H7 (cell line): ENCODE measurements at regions not wholly inside any gene's neighbourhood (a gene's known extent, or its start where the extent isn't known, plus 50 kb on each side); places are given as distances from the start of the nearest gene placed in this dataset.

ENCODE experiments used
- DNase-seq: peaks from one replicate; pipeline ENCODE4 v3.0.0; 2012
- H3K27me3 ChIP-seq: 2 replicates; pipeline ENCODE4 v1.6.0; 2011; ENCODE audit warnings: mild to moderate bottlenecking, low read length; ENCODE audit not compliant: control insufficient read depth, insufficient read depth
- H3K36me3 ChIP-seq: replicated peaks from 2 replicates; pipeline ENCODE4 v1.5.1; 2011; ENCODE audit warnings: low read length; ENCODE audit not compliant: control insufficient read depth, insufficient read depth
- H3K4me3 ChIP-seq: 2 replicates; pipeline ENCODE4 v1.5.1; 2011; ENCODE audit warnings: low read depth, mild to moderate bottlenecking, control low read depth, low read length, moderate library complexity; ENCODE audit not compliant: insufficient read depth

DNA sequence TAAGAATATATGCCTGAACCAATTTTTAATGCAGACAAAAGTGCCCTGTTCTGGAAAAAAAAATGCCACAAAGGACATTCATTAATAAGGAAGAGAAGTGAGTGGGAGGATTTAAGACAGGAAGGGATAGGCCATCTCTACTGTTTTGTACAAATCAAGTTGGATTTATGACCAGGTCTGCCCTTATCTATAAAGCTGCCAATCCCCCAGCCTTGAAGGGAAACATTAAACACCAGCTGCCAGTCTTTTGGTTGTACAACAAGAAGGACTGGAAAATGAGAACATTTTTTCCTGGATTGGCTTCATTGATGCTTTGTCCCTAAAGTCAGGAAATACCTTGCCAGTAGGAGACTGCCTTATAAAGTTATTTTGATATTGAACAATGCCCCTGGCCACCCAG lies 444.0 kb downstream of the NPHP4 start:
- DNase-seq: no peak
- H3K4me3 ChIP-seq: no peak overlapping the region

DNA sequence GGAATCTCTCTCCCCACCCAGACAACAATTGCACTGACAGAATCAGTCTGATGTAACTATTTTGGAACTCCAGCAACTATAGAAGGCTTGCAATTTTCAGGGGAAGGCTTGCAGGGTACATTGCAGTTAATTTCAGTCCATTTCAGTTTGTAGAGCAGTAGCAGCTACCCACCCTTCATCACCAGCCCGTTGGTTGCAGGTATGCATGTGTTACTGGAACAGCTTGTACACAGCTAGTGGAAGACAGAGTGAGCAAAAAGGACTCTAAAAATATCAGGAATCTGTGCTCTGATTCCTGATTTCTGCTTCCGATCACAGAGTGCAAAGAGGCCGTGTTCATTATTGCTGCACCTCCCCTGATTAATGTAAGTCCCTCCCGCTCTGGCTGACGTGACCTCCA lies 449.0 kb downstream of the NPHP4 start:
- Histone ChIP-seq H3K27me3 (no peaks in the 10 kb centered on the region), H3K4me3 (no peak overlapping the region), H3K36me3 (no peaks in the 10 kb centered on the region)
- DNase-seq: no peak

More for the DNA sequence above, 444.0 kb downstream of the NPHP4 start:
- H3K27me3 ChIP-seq: no peaks in the 10 kb centered on the region
- H3K36me3 ChIP-seq: no peaks in the 10 kb centered on the region

DNA sequence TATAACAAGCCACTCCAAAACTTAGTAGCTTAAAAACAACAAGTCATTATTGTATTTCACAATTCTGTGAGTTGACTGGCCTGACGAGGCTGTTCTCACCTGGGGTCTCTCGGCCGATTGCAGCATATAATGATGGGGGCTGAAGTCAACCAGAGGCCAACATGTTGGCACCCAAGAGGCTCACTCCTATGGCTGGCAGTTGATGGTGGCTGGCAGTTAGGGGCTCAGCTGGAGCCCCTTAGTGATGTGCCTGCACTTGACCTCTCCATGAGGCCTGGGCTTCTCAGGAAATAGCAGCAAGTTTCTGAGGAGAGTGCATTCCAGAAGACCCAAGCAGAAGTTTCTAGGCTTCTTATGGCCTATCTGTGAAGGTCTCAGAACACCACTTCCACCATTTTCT lies 459.4 kb downstream of the NPHP4 start:
- no peaks in the 10 kb centered on the region for H3K36me3 ChIP-seq
- H3K4me3 ChIP-seq: no peak overlapping the region
- H3K27me3 ChIP-seq: no peaks in the 10 kb centered on the region; the same call in 1 of the 2 replicates
- no peak for DNase-seq

DNA sequence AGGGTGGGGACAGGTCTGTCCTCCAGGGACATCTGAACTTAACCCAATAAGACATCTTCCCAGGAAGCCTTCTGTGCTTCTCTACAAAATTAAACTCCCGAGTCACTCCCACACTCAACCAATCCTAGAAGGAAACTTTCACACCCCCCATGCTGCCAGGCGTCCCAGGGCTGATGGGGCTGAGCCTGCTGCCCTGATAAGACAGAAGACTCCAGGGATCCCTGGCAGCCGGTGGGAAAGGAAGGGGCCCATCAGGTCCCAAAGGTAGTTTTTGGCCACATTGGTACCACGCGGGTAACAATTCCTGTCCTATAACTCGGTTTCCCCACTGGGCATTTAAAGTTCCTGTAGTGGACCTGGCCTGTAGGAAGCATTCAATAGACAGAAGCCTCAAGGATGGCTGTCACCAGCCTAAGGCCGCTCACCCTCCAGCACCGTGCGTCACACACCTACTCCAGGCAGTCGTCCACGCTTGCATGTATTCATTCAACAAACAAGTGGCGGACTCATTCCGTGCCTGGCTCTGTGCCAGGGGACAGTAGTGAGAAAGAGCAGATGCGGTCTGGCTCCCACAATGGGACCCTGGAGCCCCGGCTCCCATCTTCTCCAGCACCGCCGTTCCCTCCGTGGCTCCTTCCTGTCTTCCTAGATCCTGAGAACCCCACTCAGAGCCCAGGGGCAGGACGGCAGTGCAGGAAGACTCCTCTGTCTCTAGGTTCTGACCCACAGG lies 465.2 kb downstream of the NPHP4 start:
- H3K36me3 ChIP-seq: no peaks in the 10 kb centered on the region
- H3K27me3 ChIP-seq: peaks cover 2% of the 10 kb centered on the region
- no peak for DNase-seq
- no peak overlapping the region for H3K4me3 ChIP-seq

DNA sequence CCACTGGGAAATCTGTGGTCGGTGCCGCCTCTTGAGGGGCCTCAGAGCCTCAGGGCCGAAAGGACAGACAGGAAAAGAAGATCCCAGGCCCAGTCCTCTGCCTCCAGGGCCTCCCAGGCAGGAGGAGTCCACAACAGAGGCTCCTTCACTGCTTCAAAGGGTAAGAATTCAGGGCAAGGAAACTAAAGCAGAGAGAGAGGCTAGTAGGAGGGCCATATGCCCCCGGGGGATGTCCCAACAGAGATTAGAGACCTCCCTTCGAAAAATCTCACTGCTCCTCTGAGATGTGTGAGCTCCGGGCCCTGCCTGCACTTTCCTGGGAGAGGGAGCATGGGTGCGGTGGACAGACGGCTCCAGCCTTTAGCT lies 465.9 kb downstream of the NPHP4 start:
- no peak overlapping the region for H3K4me3 ChIP-seq
- H3K27me3 ChIP-seq: peaks cover 2% of the 10 kb centered on the region
- peak; percentile 45 for DNase-seq
- H3K36me3 ChIP-seq: no peaks in the 10 kb centered on the region

DNA sequence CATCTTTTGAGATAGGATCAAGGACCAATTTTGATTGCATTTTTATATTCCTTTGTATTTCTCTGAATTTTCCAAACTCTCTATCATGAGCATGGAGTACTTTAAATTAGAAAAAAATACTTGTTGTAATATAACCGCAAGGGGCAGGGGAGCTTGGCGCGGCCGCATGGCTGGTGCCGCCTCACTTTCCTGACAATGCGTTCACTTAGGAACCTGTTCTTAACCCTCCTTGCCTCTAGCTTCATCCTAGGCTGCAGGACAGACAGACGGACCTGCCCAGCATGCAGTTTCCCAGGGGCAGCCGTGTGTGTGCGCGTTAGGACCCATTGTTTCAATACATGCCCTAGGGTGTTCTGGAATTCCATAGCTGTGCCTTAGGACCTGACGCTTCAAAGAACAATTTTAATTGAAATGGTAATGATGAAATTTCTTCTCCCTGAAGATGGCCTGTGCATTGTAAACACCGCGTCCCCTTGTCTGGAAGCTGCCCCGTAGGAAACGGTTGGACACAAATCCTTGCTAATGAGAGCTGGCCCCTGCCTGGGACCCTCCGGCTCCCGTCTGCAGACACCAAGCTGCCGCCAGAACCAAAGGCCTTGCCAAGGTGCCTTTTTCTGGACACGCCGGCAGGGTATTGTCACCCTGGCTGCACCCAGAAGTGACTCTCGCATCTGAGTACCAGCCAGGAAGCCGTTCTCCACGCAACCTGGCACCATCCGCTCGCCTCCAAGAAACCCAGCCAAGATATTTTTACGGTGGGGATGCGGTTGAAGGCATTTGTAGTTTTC lies 466.4 kb downstream of the NPHP4 start:
- no peak for DNase-seq
- H3K27me3 ChIP-seq: peaks cover 2% of the 10 kb centered on the region
- H3K36me3 ChIP-seq: no peaks in the 10 kb centered on the region

DNA sequence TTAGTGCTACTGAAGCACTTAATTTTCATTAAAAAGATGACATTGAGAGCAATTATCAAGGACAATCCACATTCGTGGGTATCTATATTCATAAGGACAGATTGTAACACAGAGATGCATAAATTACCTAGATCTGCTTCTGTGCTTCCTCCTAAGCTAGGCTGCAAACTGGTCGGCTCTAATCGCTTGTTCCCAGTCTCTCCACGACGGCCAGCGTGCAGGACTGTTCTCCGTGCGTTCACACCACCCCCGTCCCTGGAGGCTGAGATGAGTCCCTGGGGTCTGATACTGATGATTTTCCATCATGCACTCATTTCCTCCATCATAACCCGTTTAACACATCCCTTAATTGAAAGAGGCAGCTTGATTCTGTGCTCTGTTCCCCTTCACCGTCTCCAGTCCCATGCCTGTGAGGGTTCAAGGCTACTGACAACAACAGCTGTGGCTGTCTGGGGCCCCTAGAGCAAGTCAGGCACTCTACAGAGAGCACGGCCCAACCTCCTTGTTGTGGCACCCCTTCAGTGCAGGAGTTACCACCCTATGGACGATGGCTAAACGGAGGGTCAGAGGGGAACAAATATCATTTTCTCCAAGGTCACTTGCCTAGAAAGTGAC lies 469.6 kb downstream of the NPHP4 start:
- peaks cover 2% of the 10 kb centered on the region for H3K27me3 ChIP-seq
- DNase-seq: no peak

More for the DNA sequence above, 466.4 kb downstream of the NPHP4 start:
- H3K4me3 ChIP-seq: no peak overlapping the region

DNA sequence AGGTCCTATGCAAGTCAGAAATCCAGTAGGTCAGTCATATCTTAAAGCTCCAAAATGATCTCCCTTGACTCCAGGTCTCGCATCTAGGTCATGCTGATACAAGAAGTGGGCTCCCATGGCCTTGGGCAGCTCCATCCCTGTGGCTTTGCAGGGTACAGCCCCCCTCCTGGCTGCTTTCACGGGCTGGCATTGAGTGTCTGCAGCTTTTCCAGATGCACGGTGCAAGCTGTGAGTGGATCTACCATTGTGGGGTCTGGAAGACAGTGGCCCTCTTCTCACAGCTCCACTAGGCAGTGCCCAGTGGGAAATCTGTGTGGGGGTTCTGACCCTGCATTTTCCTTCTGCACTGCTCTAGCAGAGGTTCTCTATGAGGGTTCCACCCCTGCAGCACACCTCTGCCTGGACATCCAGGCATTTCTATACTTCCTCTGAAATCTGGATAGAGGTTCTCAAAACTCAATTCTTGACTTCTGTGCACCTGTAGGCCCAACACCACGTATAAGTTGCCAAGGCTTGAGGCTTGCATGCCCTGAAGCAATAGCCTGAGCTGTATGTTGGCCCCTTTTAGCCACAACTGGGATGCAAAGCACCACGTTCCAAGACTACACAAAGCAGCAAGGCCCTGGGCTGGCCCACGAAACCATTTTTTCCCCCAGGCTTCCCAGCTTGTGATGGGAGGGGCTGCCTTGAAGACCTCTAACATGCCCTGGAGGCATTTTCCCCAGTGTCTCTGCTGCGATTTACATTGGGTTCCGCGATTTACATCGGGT lies 472.7 kb downstream of the NPHP4 start:
- DNase-seq: no peak
- no peaks in the 10 kb centered on the region for H3K36me3 ChIP-seq

More for the DNA sequence above, 469.6 kb downstream of the NPHP4 start:
- no peaks in the 10 kb centered on the region for H3K36me3 ChIP-seq
- H3K4me3 ChIP-seq: no peak overlapping the region

DNA sequence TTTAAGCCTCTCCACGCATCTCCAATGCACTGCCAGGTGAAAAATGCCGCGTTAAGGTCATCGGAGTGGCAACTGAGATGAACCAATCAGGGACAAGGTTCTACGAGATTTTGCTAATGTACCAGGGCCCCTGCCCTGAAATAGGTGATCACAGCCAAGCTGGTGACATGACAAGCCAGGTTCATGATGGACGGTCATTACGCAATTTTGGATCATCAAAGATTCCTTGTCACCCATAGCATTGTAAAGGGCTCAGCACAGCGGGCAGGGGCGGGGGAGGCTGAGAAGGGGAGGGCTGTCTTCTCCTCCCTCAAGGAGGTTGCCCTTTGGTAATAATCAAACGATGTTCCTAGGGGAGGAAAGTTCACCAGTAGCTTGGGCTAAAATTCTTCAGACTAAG lies 475.5 kb downstream of the NPHP4 start:
- H3K27me3 ChIP-seq: no peaks in the 10 kb centered on the region
- no peak overlapping the region for H3K4me3 ChIP-seq
- H3K36me3 ChIP-seq: no peaks in the 10 kb centered on the region
- DNase-seq: peak; percentile 20

More for the DNA sequence above, 472.7 kb downstream of the NPHP4 start:
- H3K4me3 ChIP-seq: no peak overlapping the region
- no peaks in the 10 kb centered on the region; the same call in 1 of the 2 replicates for H3K27me3 ChIP-seq

DNA sequence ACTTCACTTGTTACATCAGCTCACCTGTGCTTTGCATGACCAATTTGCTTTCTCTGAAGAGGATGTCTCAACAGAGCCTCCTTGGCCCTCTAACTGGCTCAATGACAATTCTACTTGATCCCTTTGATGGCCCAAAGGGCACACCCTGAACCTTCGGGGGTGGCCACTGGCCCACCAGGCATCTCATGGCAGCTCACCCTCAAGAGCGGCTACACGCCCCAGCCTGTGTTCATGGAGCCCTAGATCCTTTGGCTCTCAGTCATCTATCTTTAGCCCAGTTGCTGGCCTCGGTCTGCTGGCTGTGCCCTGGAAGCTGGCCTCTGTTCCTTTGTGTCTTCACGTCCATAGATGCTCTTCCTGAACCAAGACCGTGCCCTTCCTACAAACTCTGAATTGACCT lies 476.7 kb downstream of the NPHP4 start:
- DNase-seq: no peak
- H3K36me3 ChIP-seq: no peaks in the 10 kb centered on the region
- no peaks in the 10 kb centered on the region; the same call in 1 of the 2 replicates for H3K27me3 ChIP-seq
- H3K4me3 ChIP-seq: no peak overlapping the region

DNA sequence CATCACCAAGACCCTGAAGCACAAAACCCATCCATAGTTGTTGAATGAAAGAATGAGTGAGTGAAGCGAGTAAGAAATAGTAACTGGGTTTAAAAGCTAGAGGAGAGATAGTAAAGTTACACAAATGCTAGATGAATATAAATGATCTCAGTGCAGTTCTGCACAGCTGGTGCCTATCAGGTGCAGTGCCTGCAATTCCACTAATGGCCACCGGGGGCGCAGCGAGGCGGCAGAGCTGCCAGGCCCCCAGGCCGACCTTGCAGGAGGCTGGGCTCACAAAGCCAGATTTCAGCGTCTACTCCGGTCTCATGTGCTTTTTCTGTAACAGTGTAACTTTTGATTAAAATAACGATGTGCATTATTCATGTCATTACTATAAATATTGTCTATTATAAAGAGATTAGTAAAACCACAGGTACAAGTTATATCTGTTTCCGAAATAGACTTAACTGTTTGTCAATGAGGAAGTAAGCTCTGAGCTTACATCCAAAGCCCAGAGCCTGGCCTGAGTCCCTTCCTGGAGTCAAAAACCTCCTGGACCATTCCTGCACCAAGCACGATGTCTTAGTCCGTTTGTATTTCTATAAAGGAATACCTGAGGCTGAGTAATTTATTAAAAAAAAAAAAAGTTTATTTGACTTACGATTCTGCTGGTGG lies 477.6 kb downstream of the NPHP4 start:
- no peaks in the 10 kb centered on the region for H3K36me3 ChIP-seq
- peak; percentile 95 for DNase-seq
- H3K4me3 ChIP-seq: no peak overlapping the region
- H3K27me3 ChIP-seq: no peaks in the 10 kb centered on the region; the same call in 1 of the 2 replicates

DNA sequence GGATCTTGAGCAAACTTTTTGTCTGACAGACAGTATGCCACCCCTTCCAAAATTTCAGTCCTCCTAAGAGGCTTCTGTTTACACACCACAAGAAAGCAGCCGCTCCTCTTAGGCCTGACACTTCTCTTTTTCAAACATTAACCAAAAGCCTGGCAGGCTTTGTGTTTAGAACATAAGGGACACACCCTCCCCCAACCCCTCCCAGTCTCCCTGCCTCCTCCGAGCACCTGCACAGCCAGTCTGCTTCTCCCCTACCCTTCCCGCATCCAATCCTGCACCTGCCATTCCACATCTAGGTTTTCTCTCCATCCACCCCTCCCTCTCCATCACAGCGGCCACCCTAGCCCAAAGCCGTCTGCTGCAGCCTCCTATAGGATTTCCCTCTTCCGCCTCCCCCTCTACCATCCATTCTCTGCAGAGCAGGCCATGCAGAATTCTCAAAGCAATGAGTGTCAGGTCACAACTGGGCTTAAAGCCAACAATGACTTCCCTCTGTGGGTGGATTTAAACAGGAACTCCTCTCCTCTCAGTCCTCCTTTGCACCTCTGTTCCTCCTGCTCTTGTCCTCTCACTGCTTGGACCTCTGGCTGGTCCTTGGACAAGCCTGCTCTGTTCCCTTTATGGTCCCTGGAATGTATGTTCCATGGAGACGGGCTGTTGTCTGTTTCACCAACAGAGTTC lies 478.2 kb downstream of the NPHP4 start:
- Histone ChIP-seq H3K27me3 (no peaks in the 10 kb centered on the region; the same call in 1 of the 2 replicates), H3K4me3 (no peak overlapping the region), H3K36me3 (no peaks in the 10 kb centered on the region)
- DNase-seq: no peak

DNA sequence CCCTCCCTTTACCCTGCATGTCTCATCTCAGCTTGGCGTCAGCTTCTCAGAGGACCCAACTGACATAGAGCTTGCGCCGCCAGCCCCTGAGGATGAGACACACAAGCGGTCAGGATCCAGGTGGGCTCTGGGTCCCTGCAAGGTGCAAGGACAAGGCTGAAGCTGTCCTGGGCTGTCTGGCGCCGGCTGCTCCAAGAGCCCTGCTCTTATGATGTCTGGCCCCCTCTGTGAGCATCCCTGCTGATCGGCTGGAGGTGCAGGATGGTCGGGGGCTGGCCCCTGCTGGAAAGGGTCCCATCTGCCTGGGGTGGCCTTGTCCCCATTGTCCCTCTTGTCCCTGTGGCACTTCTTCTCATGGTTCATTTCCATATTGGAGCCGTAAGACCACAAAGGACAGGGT lies 479.0 kb downstream of the NPHP4 start:
- H3K4me3 ChIP-seq: no peak overlapping the region
- no peaks in the 10 kb centered on the region for H3K36me3 ChIP-seq
- DNase-seq: no peak
- H3K27me3 ChIP-seq: no peaks in the 10 kb centered on the region; the same call in 1 of the 2 replicates
